Thyroid gland (tissue), 4 donors: ENCODE measurements at regions not wholly inside any gene's neighbourhood (a gene's known extent, or its start where the extent isn't known, plus 50 kb on each side); places are given as distances from the start of the nearest gene placed in this dataset.

Source experiments
- POLR2A ChIP-seq, 2 donors: fragments of 450-650 bp; IDR thresholded peaks; one replicate each; pipeline ENCODE4 v1.6.1; 2017; ENCODE audit warnings: antibody characterized with exemption in 2 of 2, mild to moderate bottlenecking in 2 of 2, moderate library complexity in 1 of 2
- TF ChIP-seq, protein P1 (sequence below), 6 experiments: fragments of 200-600 bp in 3 of 6; fragments of 450-650 bp in 3 of 6; sonication (generic) in 3 of 6; IDR thresholded peaks; one replicate each; pipeline ENCODE4 v1.5.1; 2016 to 2019; ENCODE audit warnings: antibody characterized with exemption in 6 of 6, mild to moderate bottlenecking in 2 of 6, inconsistent platforms in 1 of 6, moderate library complexity in 1 of 6

DNA sequence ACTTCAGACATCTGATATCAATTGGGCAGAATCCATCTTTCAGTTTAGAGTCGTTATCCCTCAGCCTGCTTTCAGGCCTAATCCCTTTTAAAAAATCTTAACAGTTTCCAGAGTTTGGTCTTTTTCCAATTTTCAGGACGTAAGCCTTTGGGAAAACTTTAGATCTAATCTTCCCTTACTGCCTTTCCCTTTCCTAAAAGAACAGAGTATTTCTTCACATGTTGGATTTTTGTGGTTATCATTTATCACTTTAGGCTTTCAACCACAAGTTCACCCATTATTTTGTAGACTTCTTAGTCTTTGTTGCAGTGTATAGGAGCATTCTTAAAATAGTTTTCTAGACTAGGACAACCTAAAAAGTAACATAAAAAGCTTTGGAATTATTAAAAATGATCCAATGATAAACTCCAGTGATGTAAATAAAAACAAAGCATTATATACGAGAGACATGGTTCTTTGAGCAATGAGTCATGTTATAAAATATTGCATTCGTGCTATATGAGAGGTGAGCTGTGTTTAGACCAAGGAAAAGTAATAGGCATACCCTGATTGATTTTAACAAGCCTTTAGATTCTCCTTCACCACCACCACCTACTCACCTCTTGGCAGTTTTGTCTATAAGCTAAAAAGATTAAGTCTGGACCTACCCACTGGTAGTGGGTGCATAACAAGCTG, 90.4 kb upstream of the MCHR2 start:
- TF ChIP-seq, protein P1, sequence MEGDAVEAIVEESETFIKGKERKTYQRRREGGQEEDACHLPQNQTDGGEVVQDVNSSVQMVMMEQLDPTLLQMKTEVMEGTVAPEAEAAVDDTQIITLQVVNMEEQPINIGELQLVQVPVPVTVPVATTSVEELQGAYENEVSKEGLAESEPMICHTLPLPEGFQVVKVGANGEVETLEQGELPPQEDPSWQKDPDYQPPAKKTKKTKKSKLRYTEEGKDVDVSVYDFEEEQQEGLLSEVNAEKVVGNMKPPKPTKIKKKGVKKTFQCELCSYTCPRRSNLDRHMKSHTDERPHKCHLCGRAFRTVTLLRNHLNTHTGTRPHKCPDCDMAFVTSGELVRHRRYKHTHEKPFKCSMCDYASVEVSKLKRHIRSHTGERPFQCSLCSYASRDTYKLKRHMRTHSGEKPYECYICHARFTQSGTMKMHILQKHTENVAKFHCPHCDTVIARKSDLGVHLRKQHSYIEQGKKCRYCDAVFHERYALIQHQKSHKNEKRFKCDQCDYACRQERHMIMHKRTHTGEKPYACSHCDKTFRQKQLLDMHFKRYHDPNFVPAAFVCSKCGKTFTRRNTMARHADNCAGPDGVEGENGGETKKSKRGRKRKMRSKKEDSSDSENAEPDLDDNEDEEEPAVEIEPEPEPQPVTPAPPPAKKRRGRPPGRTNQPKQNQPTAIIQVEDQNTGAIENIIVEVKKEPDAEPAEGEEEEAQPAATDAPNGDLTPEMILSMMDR (IDR thresholded peaks at IDR 0.05), result no peak
- no peak for TF ChIP-seq POLR2A (IDR thresholded peaks at IDR 0.05)
